GM15510 (cell line): ENCODE measurements at regions not wholly inside any gene's neighbourhood (a gene's known extent, or its start where the extent isn't known, plus 50 kb on each side); places are given as distances from the start of the nearest gene placed in this dataset.

Source experiments
- POLR2A ChIP-seq: IDR thresholded peaks from 3 replicates; pipeline ENCODE4 v1.6.1; 2011; ENCODE audit warnings: borderline replicate concordance; ENCODE audit not compliant: insufficient read length; ENCODE audit errors: extremely low read depth

- TF ChIP-seq POLR2A: no peak
Observed at GRCh38 chr9:129498451-129499384, 122.2 kb downstream of the C9orf50 start.

- no peak for TF ChIP-seq POLR2A
Observed at GRCh38 chr9:129497813-129498450, 123.0 kb downstream of the C9orf50 start.

DNA sequence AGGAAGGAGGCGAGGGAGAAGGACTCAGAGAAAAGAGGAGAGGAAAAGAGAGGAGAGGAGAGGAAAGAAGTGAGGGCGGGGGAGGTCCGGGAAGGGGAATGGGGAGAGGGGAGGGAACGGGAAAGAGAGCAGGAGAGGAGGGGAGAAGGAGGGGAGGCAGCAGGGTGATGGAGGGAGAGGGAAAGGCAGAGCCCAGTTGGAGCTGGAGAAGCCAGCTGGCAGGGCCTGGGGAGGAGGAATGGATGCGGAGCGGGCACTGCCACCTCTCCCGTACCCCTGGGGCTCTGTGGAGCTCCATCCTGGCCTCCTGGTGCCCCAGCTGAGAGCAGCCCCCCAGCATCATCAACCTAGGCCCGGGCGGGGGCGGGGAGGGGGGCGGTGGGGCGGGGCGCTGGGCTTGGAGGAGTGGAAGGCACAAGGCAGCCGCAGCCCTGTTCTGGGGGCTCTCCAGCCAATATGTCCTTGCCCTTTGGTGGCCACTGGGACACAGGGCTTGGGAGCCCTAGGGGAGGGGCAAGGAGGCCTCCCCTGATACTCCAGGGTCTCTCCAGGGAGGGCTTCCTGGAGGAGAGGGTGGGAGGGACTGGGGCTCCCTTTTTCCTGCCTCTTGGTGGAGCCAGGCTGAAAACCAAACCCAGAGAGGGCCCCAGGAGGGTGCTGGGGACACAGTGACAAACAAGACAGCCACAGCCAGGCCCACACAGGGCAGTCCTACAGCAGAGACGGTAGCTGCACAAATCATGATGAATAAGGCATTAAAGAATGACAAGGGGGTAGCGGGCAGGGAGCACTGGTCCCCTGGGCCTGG, 123.7 kb downstream of the C9orf50 start:
- TF ChIP-seq POLR2A: no peak

- no peak for TF ChIP-seq POLR2A
Observed at GRCh38 chr9:129496473-129497004, 124.4 kb downstream of the C9orf50 start.

DNA sequence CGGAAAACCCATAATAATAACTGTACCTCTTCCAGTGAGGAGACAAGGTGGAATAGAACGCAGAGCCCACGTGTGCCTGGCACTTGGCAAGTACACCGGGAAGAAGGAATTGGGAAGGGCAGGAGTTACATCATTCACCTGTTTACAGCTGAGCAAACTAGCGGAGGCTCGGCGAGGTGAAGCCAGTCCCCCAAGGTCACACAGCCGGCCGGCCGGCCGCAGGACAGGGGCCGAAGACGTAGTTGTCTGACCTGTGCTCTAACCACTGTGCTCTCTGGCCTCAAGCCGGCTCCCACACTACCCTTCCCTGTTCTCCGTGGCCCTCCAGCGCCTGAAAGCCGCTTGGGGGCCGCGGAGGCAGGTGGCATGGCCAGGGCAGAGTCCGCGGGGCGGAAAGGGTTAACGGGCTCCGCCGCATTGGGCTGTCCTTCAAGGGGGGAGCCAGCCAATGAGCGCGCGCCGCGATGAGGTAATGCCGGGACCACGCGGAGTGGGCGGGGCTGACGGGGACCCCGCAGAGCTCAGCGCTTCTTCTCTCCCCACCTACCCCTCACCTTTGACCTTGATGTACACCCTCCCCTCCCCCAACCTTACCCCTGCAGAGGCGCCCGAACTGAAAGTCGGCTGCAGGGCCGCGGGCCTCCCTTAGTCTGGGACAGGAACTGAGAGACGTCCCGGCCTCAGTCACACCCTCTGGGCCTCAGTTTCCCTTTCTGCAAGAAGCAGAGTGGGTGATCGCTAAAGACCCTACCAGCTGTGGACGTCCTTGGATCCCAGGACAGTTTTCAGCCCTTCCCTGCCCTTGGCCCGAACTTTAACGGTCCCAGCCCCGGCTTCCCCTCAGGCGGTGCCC, 125.1 kb downstream of the C9orf50 start:
- no peak for TF ChIP-seq POLR2A

DNA sequence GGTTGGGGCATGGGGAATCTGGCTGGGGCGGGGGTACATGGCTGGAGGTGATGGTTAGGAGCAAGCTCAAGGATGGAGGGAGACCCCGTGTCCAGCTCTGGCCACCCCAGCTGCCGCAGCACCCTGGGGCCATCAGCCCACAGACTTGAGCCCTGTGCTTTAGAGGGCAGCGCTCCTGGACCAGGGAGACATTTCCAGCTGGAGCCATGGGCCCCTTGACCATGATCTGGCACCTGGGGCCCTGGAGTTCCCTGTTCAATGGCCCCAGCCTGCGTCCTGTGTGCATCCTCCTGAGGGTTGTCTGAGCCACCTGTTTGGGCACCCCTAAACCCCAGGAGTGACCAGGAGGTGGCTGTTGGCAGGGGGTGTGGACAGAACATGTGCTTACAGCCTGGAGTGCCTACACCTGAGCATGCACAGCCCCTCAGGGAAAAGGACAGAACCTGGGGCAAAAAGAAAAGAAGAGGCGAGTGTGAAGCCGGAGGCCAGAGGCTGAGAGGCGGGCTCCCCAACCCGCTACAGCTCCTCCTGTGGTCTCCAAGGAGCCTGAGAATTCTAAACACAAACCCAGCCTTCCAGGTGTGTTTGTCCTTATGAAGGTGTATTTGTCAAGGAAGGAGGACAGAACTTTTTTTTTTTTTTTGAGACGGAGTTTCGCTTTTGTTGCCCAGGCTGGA, 126.7 kb downstream of the C9orf50 start:
- TF ChIP-seq POLR2A: no peak

DNA sequence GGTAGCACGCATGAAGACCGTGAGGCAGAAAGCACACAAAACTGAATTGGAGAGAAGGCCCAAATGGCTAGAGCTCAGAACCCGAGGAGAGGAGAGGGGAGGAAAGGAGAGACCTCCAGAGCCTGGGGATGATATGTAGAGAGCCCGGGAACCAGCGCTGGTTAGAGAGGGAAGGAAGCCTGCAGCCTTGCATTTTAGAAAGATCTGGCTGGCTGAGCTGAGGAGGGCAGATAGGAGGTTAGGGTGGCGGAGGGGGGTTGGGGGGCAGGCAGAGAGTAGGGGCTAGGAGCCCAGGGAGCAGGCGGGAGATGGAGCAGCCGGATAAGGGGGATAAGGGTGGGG, 127.2 kb downstream of the C9orf50 start:
- no peak for TF ChIP-seq POLR2A

DNA sequence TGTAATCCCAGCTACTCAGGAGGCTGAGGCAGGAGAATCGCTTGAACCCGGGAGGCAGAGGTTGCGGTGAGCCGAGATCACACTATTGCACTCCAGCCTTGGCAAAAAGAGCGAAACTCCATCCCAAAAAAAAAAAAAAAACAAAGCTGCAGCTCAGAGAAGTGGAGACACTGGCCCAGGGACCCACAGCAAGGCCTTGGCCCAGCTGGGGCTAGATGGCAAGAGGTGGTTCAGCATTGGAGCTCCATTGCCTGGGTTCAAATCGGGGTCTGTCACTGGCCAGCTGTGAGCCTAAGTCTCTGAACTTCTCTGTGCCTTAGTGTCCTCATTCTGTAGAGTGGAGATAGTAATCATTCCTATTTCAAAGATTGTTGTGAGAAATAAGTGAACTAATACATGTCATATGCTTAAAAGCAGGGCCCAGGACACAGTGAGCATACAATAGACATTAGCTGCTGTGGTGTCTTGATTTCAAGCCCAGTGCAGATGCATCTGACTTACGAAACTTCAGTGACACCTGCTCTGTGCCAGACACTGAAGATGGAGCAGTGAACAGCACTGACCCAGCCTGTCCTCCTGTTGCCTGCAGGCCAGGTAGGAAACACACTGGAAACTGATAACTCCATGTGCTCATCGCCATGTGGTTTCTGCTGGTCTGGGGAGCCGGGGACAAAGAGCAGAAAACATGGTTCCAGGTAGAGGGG, 127.7 kb downstream of the C9orf50 start:
- TF ChIP-seq POLR2A: no peak

GRCh38 chr9:129491487-129491855, 129.4 kb downstream of the C9orf50 start:
- TF ChIP-seq POLR2A: no peak

GRCh38 chr9:129490583-129491486, 130.1 kb downstream of the C9orf50 start:
- TF ChIP-seq POLR2A: no peak

- TF ChIP-seq POLR2A: no peak
Observed at GRCh38 chr9:129489838-129490582, 130.9 kb downstream of the C9orf50 start.
